Heart left ventricle (tissue), 13 donors: ENCODE measurements at regions not wholly inside any gene's neighbourhood (a gene's known extent, or its start where the extent isn't known, plus 50 kb on each side); places are given as distances from the start of the nearest gene placed in this dataset.

Experiments
- POLR2A ChIP-seq, 2 donors: fragments of 450-650 bp; IDR thresholded peaks; one replicate each; pipeline ENCODE4 v1.6.1; 2017; ENCODE audit warnings: antibody characterized with exemption in 2 of 2, mild to moderate bottlenecking in 2 of 2, moderate library complexity in 2 of 2
- TF ChIP-seq, protein P1 (sequence below), 12 donors: fragments of 200-600 bp; sonication (generic) in 4 of 12; IDR thresholded peaks; one replicate each; pipeline versions ENCODE4 v1.5.0 to v1.8.0; 2018 to 2022; ENCODE audit warnings: antibody characterized with exemption in 12 of 12, mild to moderate bottlenecking in 5 of 12
- donor health status: ischemic (EF 13 %, LVEDD 7.1; RV severe dilation, severe dysfunction).
- donor health status: DM: no; HTN: yes; CAD: no.
- donor health status: DM: no; HTN: no; CAD: no.
- donor health status: ischemic (EF 25% LVEDD 6.9; RV normal size, moderate dysfunction).
- donor health status: ischemic (EF 25% LVEDD 5.7; RV mildly dilated, moderate dysfunction).
- donor health status: ischemic (EF 35%, LVEDD 5.7; RV mildly dilated, moderate dysfunction).
- donor health status: nonischemic (EF 11% LVEDD 7.7; RV severe dilation, severe dysfunction).
- donor health status: DM: yes; HTN: yes; CAD: no.
- donor health status: PGD.
- donor health status: ischemic (EF 29% LVEDD 5.4; RV normal size, mild dysfunction).
- donor health status: nonischemic (EF 23%, LVEDD 6.1; RV moderate dilation, normal function).

DNA sequence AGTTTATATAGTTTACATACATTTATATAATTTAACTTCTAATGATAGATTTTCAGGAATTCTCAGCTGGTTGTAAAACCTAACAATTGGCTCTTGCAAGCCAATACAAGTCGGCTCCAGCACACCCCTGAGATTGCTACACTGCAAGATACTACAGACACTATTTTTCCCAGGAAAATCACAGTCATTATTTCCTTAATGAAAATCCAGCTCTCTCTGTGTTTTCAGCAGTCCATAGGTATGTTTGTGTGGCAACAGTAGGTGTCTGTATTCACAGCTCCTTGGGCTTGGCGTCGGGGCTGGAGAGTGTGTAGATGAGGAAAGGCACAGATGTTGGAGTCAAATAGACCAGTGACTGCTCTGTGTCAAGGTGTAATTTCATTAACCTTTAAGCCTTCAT is 78.7 kb upstream of the SPTBN1 start:
- TF ChIP-seq, protein P1, sequence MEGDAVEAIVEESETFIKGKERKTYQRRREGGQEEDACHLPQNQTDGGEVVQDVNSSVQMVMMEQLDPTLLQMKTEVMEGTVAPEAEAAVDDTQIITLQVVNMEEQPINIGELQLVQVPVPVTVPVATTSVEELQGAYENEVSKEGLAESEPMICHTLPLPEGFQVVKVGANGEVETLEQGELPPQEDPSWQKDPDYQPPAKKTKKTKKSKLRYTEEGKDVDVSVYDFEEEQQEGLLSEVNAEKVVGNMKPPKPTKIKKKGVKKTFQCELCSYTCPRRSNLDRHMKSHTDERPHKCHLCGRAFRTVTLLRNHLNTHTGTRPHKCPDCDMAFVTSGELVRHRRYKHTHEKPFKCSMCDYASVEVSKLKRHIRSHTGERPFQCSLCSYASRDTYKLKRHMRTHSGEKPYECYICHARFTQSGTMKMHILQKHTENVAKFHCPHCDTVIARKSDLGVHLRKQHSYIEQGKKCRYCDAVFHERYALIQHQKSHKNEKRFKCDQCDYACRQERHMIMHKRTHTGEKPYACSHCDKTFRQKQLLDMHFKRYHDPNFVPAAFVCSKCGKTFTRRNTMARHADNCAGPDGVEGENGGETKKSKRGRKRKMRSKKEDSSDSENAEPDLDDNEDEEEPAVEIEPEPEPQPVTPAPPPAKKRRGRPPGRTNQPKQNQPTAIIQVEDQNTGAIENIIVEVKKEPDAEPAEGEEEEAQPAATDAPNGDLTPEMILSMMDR (IDR thresholded peaks at IDR 0.05), result no peak
- no peak for TF ChIP-seq POLR2A (IDR thresholded peaks at IDR 0.05)
